ENCODE measurements at regions not wholly inside any gene's neighbourhood (a gene's known extent, or its start where the extent isn't known, plus 50 kb on each side); places are given as distances from the start of the nearest gene placed in this dataset.

DNA sequence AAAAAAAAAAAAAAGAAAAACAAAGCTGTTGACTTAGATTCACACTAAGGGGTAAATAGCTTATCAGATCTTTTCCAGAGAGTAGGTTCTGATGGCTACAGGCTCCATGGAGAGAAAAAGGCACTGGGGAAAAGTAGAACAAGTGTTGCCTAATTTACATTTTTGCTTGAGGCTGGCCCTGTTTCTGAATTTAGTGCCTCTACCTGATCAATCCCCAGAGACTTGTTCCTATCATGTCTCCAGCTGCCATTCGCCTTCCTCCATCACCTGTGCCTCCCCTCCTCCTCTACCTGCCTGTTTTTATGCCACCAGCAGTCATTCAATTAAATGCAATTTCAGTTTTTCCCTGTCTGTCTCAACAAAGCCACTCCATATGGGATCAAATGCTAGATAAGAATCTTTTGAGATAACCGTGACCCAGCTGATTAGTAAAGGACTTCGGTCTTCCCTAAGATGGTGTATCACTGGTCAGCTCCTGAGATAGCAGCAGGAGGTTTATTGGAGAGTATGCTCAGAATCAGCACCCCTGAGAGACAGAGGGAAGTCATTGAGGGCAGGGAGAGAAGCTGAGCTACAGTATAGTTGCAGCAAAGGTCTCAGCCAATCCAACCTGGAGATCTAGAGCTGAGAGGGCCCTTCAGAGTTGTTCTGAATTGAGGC, 88.1 kb upstream of the GADL1 start:
- no peaks in the 10 kb centered on the region for H3K9me3 ChIP-seq (ENCODE audit: control insufficient read depth, low read depth, low read length)
- no peaks in the 10 kb centered on the region for H3K27me3 ChIP-seq (ENCODE audit: control insufficient read depth, extremely low read depth, insufficient read depth, low read length)
- H2AFZ ChIP-seq (ENCODE audit: control insufficient read depth, low read length), result no peak overlapping the region
- no peak overlapping the region for H3K4me3 ChIP-seq (ENCODE audit: control insufficient read depth in 2 of 3, extremely low read depth in 1 of 3, insufficient read depth in 2 of 3, low read depth in 1 of 3, low read length in 3 of 3)
- no peak overlapping the region for H3K9ac ChIP-seq (ENCODE audit: control insufficient read depth, extremely low read depth, insufficient read depth, low read length)
- H3K27ac ChIP-seq (ENCODE audit: control insufficient read depth, insufficient read depth, low read length), result no peak overlapping the region
- no peaks in the 10 kb centered on the region for H3K9me1 ChIP-seq (ENCODE audit: control insufficient read depth, extremely low read depth, insufficient read depth, low read length)
- TF ChIP-seq, protein P1, sequence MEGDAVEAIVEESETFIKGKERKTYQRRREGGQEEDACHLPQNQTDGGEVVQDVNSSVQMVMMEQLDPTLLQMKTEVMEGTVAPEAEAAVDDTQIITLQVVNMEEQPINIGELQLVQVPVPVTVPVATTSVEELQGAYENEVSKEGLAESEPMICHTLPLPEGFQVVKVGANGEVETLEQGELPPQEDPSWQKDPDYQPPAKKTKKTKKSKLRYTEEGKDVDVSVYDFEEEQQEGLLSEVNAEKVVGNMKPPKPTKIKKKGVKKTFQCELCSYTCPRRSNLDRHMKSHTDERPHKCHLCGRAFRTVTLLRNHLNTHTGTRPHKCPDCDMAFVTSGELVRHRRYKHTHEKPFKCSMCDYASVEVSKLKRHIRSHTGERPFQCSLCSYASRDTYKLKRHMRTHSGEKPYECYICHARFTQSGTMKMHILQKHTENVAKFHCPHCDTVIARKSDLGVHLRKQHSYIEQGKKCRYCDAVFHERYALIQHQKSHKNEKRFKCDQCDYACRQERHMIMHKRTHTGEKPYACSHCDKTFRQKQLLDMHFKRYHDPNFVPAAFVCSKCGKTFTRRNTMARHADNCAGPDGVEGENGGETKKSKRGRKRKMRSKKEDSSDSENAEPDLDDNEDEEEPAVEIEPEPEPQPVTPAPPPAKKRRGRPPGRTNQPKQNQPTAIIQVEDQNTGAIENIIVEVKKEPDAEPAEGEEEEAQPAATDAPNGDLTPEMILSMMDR (optimal IDR thresholded peaks at IDR 0.05 in 1 of 3, IDR thresholded peaks at IDR 0.05 in 1 of 3, conservative IDR thresholded peaks at IDR 0.05 in 1 of 3; ENCODE audit: extremely low read depth in 1 of 3, insufficient read depth in 2 of 3, low read length in 3 of 3), result no peak
- dilution Hi-C loops (cut with MboI; ENCODE audit: extremely low pct_ligation_motif_present, low sequenced_read_pairs), result no loop called here
- no peaks in the 10 kb centered on the region for H3K79me2 ChIP-seq (ENCODE audit: control insufficient read depth, insufficient read depth, low read length)
- H4K20me1 ChIP-seq (ENCODE audit: control insufficient read depth, extremely low read depth, insufficient read depth, low read length), result no peaks in the 10 kb centered on the region
- H3K4me1 ChIP-seq (ENCODE audit: control insufficient read depth, extremely low read depth, insufficient read depth, low read length), result no peaks in the 10 kb centered on the region
- no peaks in the 10 kb centered on the region for H3K36me3 ChIP-seq (ENCODE audit: control insufficient read depth in 2 of 2, extremely low read depth in 1 of 2, insufficient read depth in 2 of 2, low read length in 2 of 2)
- H3K4me2 ChIP-seq (ENCODE audit: control insufficient read depth, extremely low read depth, insufficient read depth, low read depth, low read length), result no peak overlapping the region
- FAIRE-seq (no peak), DNase-seq (ENCODE audit: low read depth, low spot score) (no peak)

GRCh38 chr3:30984855-30985749, 90.6 kb upstream of the GADL1 start:
- H3K4me2 ChIP-seq (ENCODE audit: control insufficient read depth, extremely low read depth, insufficient read depth, low read depth, low read length), result no peak overlapping the region
- H3K9me1 ChIP-seq (ENCODE audit: control insufficient read depth, extremely low read depth, insufficient read depth, low read length), result no peaks in the 10 kb centered on the region
- no peaks in the 10 kb centered on the region for H3K27me3 ChIP-seq (ENCODE audit: control insufficient read depth, extremely low read depth, insufficient read depth, low read length)
- no peak for TF ChIP-seq EZH2 (IDR thresholded peaks at IDR 0.05; ENCODE audit: low read length)
- TF ChIP-seq, protein P1 (optimal IDR thresholded peaks at IDR 0.05 in 1 of 3, IDR thresholded peaks at IDR 0.05 in 1 of 3, conservative IDR thresholded peaks at IDR 0.05 in 1 of 3; ENCODE audit: extremely low read depth in 1 of 3, insufficient read depth in 2 of 3, low read length in 3 of 3), result no peak
- DNase-seq (ENCODE audit: low read depth, low spot score) (no peak), FAIRE-seq (no peak)
- no peaks in the 10 kb centered on the region for H3K9me3 ChIP-seq (ENCODE audit: control insufficient read depth, low read depth, low read length)
- no peaks in the 10 kb centered on the region for H4K20me1 ChIP-seq (ENCODE audit: control insufficient read depth, extremely low read depth, insufficient read depth, low read length)
- no peaks in the 10 kb centered on the region for H3K4me1 ChIP-seq (ENCODE audit: control insufficient read depth, extremely low read depth, insufficient read depth, low read length)
- H3K9ac ChIP-seq (ENCODE audit: control insufficient read depth, extremely low read depth, insufficient read depth, low read length), result no peak overlapping the region
- no peak overlapping the region for H3K4me3 ChIP-seq (ENCODE audit: control insufficient read depth in 2 of 3, extremely low read depth in 1 of 3, insufficient read depth in 2 of 3, low read depth in 1 of 3, low read length in 3 of 3)
- dilution Hi-C loops (cut with MboI; ENCODE audit: extremely low pct_ligation_motif_present, low sequenced_read_pairs), result no loop called here
- H3K27ac ChIP-seq (ENCODE audit: control insufficient read depth, insufficient read depth, low read length), result no peak overlapping the region
- no peaks in the 10 kb centered on the region for H3K79me2 ChIP-seq (ENCODE audit: control insufficient read depth, insufficient read depth, low read length)
- no peak overlapping the region for H2AFZ ChIP-seq (ENCODE audit: control insufficient read depth, low read length)
- no peaks in the 10 kb centered on the region for H3K36me3 ChIP-seq (ENCODE audit: control insufficient read depth in 2 of 2, extremely low read depth in 1 of 2, insufficient read depth in 2 of 2, low read length in 2 of 2)

Data from keratinocyte (primary cell).